Stomach (tissue), 8 donors: ENCODE measurements at regions not wholly inside any gene's neighbourhood (a gene's known extent, or its start where the extent isn't known, plus 50 kb on each side); places are given as distances from the start of the nearest gene placed in this dataset.
"Not testable (repeated sequence)": the region's sequence is repeated elsewhere in the genome, so short reads cannot be mapped to it uniquely, and the experiment has no call there.

Experiments
- DNase-seq, 2 donors: peaks; one replicate each; pipeline versions ENCODE4 v3.0.0 to v3.0.0-alpha.2; 2013 to 2019
- H3K27ac ChIP-seq, 5 donors: fragments of 200-600 bp in 4 of 5; sonication (generic) in 4 of 5; one replicate each; pipeline ENCODE4 v1.5.1; 2013 to 2019; ENCODE audit warnings: mild to moderate bottlenecking in 1 of 5, moderate library complexity in 1 of 5
- H3K27me3 ChIP-seq, 3 donors: fragments of 200-600 bp; sonication (generic); one replicate each; pipeline ENCODE4 v1.5.1; 2017 to 2019; ENCODE audit warnings: mixed run types in 1 of 3
- H3K36me3 ChIP-seq, 4 donors: fragments of 200-600 bp; sonication (generic); 1 replicate in 3 of 4; 2 replicates in 1 of 4; pipeline ENCODE4 v1.5.1; 2016 to 2019
- H3K4me1 ChIP-seq, 4 donors: fragments of 200-600 bp; sonication (generic); one replicate each; pipeline ENCODE4 v1.5.1; 2016 to 2019
- H3K4me3 ChIP-seq, 4 donors: fragments of 200-600 bp; sonication (generic) in 3 of 4; one replicate each; pipeline ENCODE4 v1.5.1; 2016 to 2019; ENCODE audit warnings: mild to moderate bottlenecking in 1 of 4
- H3K9me3 ChIP-seq, 4 donors: fragments of 200-600 bp; sonication (generic); one replicate each; pipeline ENCODE4 v1.5.1; 2016 to 2019
- EP300 ChIP-seq: sonication (generic); formaldehyde crosslinking; IDR thresholded peaks from one replicate; pipeline ENCODE4 v1.6.1; 2017; ENCODE audit warnings: antibody characterized with exemption
- POLR2A ChIP-seq, 4 donors: fragments of 450-650 bp; IDR thresholded peaks; one replicate each; pipeline ENCODE4 v1.6.1; 2016; ENCODE audit warnings: antibody characterized with exemption in 4 of 4, control low read depth in 2 of 4, mild to moderate bottlenecking in 1 of 4, moderate library complexity in 1 of 4
- POLR2AphosphoS5 ChIP-seq, 3 donors: sonication (generic); formaldehyde crosslinking; IDR thresholded peaks; one replicate each; pipeline ENCODE4 v1.6.1; 2016; ENCODE audit warnings: antibody characterized with exemption in 3 of 3
- WGBS, 5 donors: extraction: QIAGEN DNeasy Blood & Tissue Kit in 3 of 5; methylation state at CpG; one replicate each; pipeline versions ENCODE4 v1.1.5 to v1.1.7; 2013 to 2018; 5-methylcytosine and 5-hydroxymethylcytosine counted together
- intact Hi-C: fragments of 100-400 bp; cut with DNase I; formaldehyde crosslinking; loops from one replicate; pipeline ENCODE4 v1.15.1; 2023; ENCODE audit warnings: low total_unique reads
- TF ChIP-seq, protein P1 (sequence below), 7 experiments: fragments of 450-650 bp in 4 of 7; fragments of 200-600 bp in 3 of 7; sonication (generic) in 3 of 7; IDR thresholded peaks; one replicate each; pipeline ENCODE4 v1.5.1; 2016 to 2019; ENCODE audit warnings: antibody characterized with exemption in 7 of 7, control low read depth in 2 of 7, mild to moderate bottlenecking in 1 of 7
- donor health status: healthy with polysubstance abuse.
- donor health status: Bipolar disorder and iron deficiency.
- donor health status: healthy.

DNA sequence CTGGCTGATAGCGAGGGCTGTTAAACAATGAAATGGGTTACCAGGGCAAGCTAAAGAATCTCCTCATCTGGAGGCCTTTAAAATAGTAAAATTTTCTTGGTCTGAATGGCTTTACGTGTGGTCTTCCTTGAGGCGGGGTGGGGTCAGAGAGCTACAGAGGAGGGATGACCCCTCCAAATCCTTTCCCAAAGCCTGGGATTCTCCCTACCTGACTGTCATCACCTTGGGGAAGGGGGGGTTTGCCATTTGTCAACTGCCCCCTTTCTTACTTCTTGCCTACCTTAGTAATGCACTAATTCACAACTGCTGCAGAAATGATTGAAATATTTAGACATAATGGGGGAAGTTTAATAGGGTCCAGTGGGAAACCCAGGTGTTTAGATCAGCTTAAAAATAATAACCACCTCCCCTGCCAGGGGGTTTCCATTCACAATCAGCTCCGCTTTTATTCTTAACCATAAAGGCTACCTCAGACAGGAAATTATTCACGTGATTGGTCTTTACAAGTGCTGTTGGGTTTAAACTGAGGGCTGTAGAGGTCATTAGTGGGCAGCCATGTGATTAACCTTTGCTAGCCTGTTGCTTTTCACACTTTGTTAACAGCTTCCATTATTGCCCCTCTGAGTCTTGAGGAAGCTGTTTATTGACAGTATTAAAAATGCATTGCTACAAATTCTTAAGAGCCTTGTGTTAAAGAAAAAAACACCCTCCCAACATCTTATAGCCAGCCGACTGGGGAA lies 276.5 kb upstream of the ATP11B start:
- Histone ChIP-seq H3K4me1 (no peaks in the 10 kb centered on the region), H3K36me3 (no peaks in the 10 kb centered on the region), H3K9me3 (no peaks in the 10 kb centered on the region), H3K27me3 (no peaks in the 10 kb centered on the region), H3K4me3 (no peak overlapping the region), H3K27ac (no peak overlapping the region)
- WGBS, 5 donors: 79 to 91% (median 87%) methylated on average over 6 of the region's 6 CpGs
- TF ChIP-seq POLR2A (IDR thresholded peaks at IDR 0.05) (no peak), POLR2AphosphoS5 (IDR thresholded peaks at IDR 0.05) (no peak), EP300 (no peak)
- TF ChIP-seq, protein P1, sequence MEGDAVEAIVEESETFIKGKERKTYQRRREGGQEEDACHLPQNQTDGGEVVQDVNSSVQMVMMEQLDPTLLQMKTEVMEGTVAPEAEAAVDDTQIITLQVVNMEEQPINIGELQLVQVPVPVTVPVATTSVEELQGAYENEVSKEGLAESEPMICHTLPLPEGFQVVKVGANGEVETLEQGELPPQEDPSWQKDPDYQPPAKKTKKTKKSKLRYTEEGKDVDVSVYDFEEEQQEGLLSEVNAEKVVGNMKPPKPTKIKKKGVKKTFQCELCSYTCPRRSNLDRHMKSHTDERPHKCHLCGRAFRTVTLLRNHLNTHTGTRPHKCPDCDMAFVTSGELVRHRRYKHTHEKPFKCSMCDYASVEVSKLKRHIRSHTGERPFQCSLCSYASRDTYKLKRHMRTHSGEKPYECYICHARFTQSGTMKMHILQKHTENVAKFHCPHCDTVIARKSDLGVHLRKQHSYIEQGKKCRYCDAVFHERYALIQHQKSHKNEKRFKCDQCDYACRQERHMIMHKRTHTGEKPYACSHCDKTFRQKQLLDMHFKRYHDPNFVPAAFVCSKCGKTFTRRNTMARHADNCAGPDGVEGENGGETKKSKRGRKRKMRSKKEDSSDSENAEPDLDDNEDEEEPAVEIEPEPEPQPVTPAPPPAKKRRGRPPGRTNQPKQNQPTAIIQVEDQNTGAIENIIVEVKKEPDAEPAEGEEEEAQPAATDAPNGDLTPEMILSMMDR (IDR thresholded peaks at IDR 0.05): no peak
- no peak for DNase-seq
- intact Hi-C loops: no loop called here

DNA sequence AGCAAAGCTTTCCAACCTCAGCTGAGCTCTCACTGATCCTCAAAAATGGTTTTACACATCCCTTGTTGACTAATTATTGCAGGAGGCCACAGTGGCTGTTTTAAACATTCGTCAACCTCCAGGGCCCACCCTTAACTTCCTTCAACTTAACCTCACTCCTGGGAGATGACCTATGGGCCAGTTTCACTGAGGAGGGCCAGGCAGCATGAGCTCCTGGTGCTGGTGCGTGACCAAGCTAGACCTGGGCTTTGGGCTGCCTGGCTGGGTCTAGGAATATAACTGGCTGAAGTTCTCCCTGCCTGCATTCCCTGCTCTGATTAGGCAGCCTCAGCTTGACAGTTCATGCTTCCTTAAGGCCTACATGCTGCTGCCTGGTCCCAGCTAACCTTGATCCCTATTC lies 273.7 kb upstream of the ATP11B start:
- Histone ChIP-seq H3K27me3 (no peaks in the 10 kb centered on the region), H3K4me3 (no peak overlapping the region), H3K36me3 (no peaks in the 10 kb centered on the region), H3K9me3 (no peaks in the 10 kb centered on the region), H3K27ac (no peak overlapping the region), H3K4me1 (no peaks in the 10 kb centered on the region)
- DNase-seq: no peak
- intact Hi-C loops: no loop called here
- 72 to 94% (median 85%) methylated on average over 2 of the region's 2 CpGs for WGBS, 5 donors
- TF ChIP-seq EP300 (no peak), POLR2AphosphoS5 (IDR thresholded peaks at IDR 0.05) (no peak)

DNA sequence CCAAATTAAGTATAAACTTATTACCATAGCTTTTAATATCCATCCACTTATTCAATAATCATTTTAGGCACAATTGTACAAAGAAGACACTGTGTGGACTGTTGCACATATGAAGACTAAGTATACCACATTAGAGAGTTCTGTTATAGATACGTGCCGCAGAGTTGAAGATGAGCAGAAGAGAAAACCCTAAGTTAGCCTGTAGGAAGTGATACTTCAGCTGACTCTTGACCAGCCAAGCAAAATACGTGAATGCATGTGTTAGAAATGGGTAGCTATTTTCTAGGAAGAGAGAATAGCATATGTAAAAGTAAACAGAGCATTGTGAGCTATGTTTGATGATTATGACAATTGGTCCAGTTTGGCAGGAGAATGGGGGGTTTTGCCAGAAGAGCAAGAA lies 272.0 kb upstream of the ATP11B start:
- TF ChIP-seq, protein P1 (IDR thresholded peaks at IDR 0.05): no peak
- TF ChIP-seq POLR2AphosphoS5 (IDR thresholded peaks at IDR 0.05): no peak
- TF ChIP-seq EP300: no peak
- TF ChIP-seq POLR2A (IDR thresholded peaks at IDR 0.05): no peak
- no peak overlapping the region for H3K27ac ChIP-seq
- 81 to 88% (median 87%) methylated on average over 3 of the region's 3 CpGs for WGBS, 5 donors
- H3K36me3 ChIP-seq: no peaks in the 10 kb centered on the region
- H3K4me3 ChIP-seq: no peak overlapping the region
- peaks cover 0 to 3% (median 0%) of the 10 kb centered on the region in 4 donors for H3K4me1 ChIP-seq
- no peaks in the 10 kb centered on the region for H3K9me3 ChIP-seq
- DNase-seq: no peak
- H3K27me3 ChIP-seq: no peaks in the 10 kb centered on the region
- intact Hi-C loops: no loop called here

DNA sequence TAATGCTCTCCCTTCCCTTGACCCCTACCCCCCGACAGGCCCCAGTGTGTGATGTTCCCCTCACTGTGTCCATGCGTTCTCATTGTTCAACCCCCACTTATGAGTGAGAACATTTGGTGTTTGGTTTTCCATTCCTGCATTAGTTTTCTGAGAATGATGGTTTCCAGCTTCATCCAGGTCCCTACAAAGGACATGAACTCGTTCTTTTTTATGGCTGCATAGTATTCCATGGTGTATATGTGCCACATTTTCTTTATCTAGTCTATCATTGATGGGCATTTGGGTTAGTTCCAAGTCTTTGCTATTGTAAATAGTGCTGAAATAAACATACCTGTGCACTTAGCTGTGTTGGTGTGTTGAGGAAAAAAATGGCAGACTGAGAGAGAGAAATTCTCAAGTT lies 269.9 kb upstream of the ATP11B start:
- H3K9me3 ChIP-seq, H3K27me3 ChIP-seq, H3K36me3 ChIP-seq, H3K4me3 ChIP-seq, DNase-seq, H3K27ac ChIP-seq, intact Hi-C loops, H3K4me1 ChIP-seq: not testable (repeated sequence)
- WGBS, 5 donors: 89 to 96% (median 94%) methylated on average over 3 of the region's 3 CpGs

DNA sequence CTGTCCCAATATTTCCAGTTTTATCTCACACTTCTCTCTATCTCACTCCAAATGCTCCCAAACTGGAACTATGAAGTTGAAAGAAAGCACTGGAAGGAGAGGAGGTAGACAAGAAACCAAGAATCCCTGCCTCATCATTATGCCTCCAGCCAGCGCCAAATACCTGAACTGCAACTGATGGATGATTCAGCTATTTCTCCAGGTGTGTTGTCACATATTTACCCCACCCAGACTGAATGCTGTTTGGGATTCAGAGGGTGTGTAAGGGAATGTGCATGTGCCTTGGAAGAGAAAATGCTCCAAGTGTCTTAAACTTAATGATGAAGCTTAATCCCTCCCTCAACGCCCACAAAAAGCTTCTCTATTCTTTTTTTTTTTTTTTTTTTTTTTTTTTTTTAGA lies 269.5 kb upstream of the ATP11B start:
- no peak for TF ChIP-seq POLR2AphosphoS5 (IDR thresholded peaks at IDR 0.05)
- TF ChIP-seq, protein P1 (IDR thresholded peaks at IDR 0.05): no peak
- TF ChIP-seq POLR2A (IDR thresholded peaks at IDR 0.05): no peak
- TF ChIP-seq EP300: no peak
- WGBS, 5 donors: 77 to 90% (median 86%) methylated on average over 2 of the region's 2 CpGs

More for the DNA sequence above, 269.5 kb upstream of the ATP11B start:
- Histone ChIP-seq H3K27me3 (no peaks in the 10 kb centered on the region), H3K36me3 (no peaks in the 10 kb centered on the region), H3K9me3 (no peaks in the 10 kb centered on the region), H3K4me1 (peaks cover 0 to 3% (median 0%) of the 10 kb centered on the region in 4 donors), H3K27ac (no peak overlapping the region), H3K4me3 (no peak overlapping the region)
- DNase-seq: no peak
- intact Hi-C loops: no loop called here
